ENCODE measurements at regions not wholly inside any gene's neighbourhood (a gene's known extent, or its start where the extent isn't known, plus 50 kb on each side); places are given as distances from the start of the nearest gene placed in this dataset.

GRCh38 chr17:34420900-34421299, 57.9 kb upstream of the CCL1 start:
- DNase-seq (ENCODE audit: extremely low read depth in 1 of 2, low read depth in 1 of 2): no peak

GRCh38 chr17:34420254-34420766, 57.3 kb upstream of the CCL1 start:
- peak; percentile 20 to 42 for DNase-seq (ENCODE audit: extremely low read depth in 1 of 2, low read depth in 1 of 2)

GRCh38 chr17:34416116-34416515, 53.1 kb upstream of the CCL1 start:
- DNase-seq (ENCODE audit: extremely low read depth in 1 of 2, low read depth in 1 of 2): no peak

GRCh38 chr17:34414339-34414738, 51.3 kb upstream of the CCL1 start:
- no peak for DNase-seq (ENCODE audit: extremely low read depth in 1 of 2, low read depth in 1 of 2)

- DNase-seq (ENCODE audit: extremely low read depth in 1 of 2, low read depth in 1 of 2): no peak
Observed at GRCh38 chr17:34413443-34414119, 50.5 kb upstream of the CCL1 start.

- no peak for DNase-seq (ENCODE audit: extremely low read depth in 1 of 2, low read depth in 1 of 2)
Observed at GRCh38 chr17:34412965-34413441, 50.0 kb upstream of the CCL1 start.

Measured in stimulated activated CD8-positive, alpha-beta memory T cell treated with anti-CD3 and anti-CD28 coated beads, Interleukin-7, amount 100 ng/mL, for 48 hours (primary cell).